PFSK-1 (cell line): ENCODE measurements at regions not wholly inside any gene's neighbourhood (a gene's known extent, or its start where the extent isn't known, plus 50 kb on each side); places are given as distances from the start of the nearest gene placed in this dataset.

Experiments used
- FOXP2 ChIP-seq: optimal IDR thresholded peaks from 2 replicates; pipeline ENCODE3; 2011; ENCODE audit warnings: borderline replicate concordance, control low read depth, inconsistent platforms; ENCODE audit not compliant: insufficient read depth; ENCODE audit errors: extremely low read length, extremely low read depth
- POLR2AphosphoS5 ChIP-seq: IDR thresholded peaks from 2 replicates; pipeline ENCODE4 v1.6.1; 2012; ENCODE audit warnings: low read depth, mild to moderate bottlenecking, control low read depth, low read length, moderate library complexity

DNA sequence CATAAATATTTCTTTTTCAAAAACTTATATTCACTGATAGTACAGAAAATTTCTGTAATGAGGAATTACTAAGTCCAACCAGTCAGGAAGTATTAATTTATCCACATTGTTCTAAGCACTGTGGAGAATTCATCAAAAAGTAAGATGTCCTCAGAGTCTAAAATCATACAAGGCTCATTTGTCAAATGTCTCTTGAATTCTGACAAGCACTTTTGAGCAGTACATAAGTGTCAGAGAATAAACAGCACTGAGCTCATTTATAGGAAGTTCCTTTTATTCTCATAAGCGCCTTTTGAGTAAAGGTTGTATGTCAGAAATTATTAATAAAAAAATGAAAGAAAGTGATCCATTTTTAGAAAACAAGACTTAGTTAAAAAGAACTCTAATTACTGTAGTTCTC is 523.2 kb upstream of the EPHA5 start:
- TF ChIP-seq POLR2AphosphoS5 = no peak
- TF ChIP-seq FOXP2 = no peak
